SK-N-SH (cell line): ENCODE measurements at regions not wholly inside any gene's neighbourhood (a gene's known extent, or its start where the extent isn't known, plus 50 kb on each side); places are given as distances from the start of the nearest gene placed in this dataset.

Source experiments
- CTCF ChIA-PET: fragments of 300-600, 350-600 bp; formaldehyde crosslinking; extraction: SDS; loops from one replicate; lab custom pipeline; 2021; lab: Yijun Ruan, JAX
- POLR2A ChIA-PET: fragments of 350-600 bp; sonication (Branson Sonifier 250); formaldehyde crosslinking; extraction: SDS; loops from one replicate; lab custom pipeline; 2020; ENCODE audit warnings: antibody characterized with exemption, inconsistent platforms; lab: Yijun Ruan, JAX
- DNase-seq: peaks from one replicate; pipeline ENCODE4 v3.0.0; 2012
- H2AFZ ChIP-seq: fragments of 200-600 bp; sonication (generic); 2 replicates; pipeline ENCODE4 v1.8.1; 2016; ENCODE audit warnings: antibody characterized with exemption, mild to moderate bottlenecking, low read depth
- H3F3A ChIP-seq: fragments of 200-600 bp; sonication (generic); replicated peaks from 2 replicates; pipeline ENCODE3; 2016; ENCODE audit warnings: antibody characterized with exemption, mild to moderate bottlenecking; ENCODE audit not compliant: insufficient read depth
- H3K27ac ChIP-seq, 2 experiments: fragments of 200-500 bp in 1 of 2; fragments of 200-600 bp in 1 of 2; sonication (Bioruptor generic) in 1 of 2; sonication (generic), shearing (Covaris generic) in 1 of 2; 2 replicates each; pipeline versions ENCODE4 v1.5.1 to v1.6.1; 2014 to 2016; ENCODE audit warnings: low read depth in 2 of 2, inconsistent platforms in 1 of 2, low read length in 1 of 2, mild to moderate bottlenecking in 1 of 2, mixed read lengths in 1 of 2
- H3K27me3 ChIP-seq: fragments of 200-600 bp; sonication (generic), shearing (Covaris generic); 2 replicates; pipeline ENCODE4 v1.6.1; 2016; ENCODE audit warnings: mixed run types; ENCODE audit not compliant: insufficient read depth
- H3K36me3 ChIP-seq, 2 experiments: fragments of 200-500 bp in 1 of 2; fragments of 200-600 bp in 1 of 2; sonication (Bioruptor generic) in 1 of 2; sonication (generic) in 1 of 2; replicated peaks in 1 of 2; 2 replicates each; pipeline versions ENCODE3 to v1.5.1; 2014 to 2016; ENCODE audit warnings: low read length in 1 of 2, mild to moderate bottlenecking in 1 of 2; ENCODE audit not compliant: insufficient read depth in 2 of 2, control insufficient read depth in 1 of 2
- H3K4me1 ChIP-seq, 2 experiments: fragments of 200-500 bp in 1 of 2; fragments of 200-600 bp in 1 of 2; sonication (Bioruptor generic) in 1 of 2; sonication (generic), shearing (Covaris generic) in 1 of 2; 2 replicates each; pipeline versions ENCODE4 v1.5.1 to v1.6.1; 2014 to 2016; ENCODE audit warnings: low read depth in 1 of 2, low read length in 1 of 2, mixed run types in 1 of 2; ENCODE audit not compliant: insufficient read depth in 2 of 2, control insufficient read depth in 1 of 2
- H3K4me2 ChIP-seq: fragments of 200-600 bp; sonication (generic), shearing (Covaris generic); 2 replicates; pipeline ENCODE4 v1.6.1; 2017; ENCODE audit warnings: mixed run types
- H3K4me3 ChIP-seq, 2 experiments: fragments of 200-500 bp in 1 of 2; fragments of 200-600 bp in 1 of 2; sonication (Bioruptor generic) in 1 of 2; sonication (generic), shearing (Covaris generic) in 1 of 2; 2 replicates each; pipeline versions ENCODE4 v1.5.1 to v1.8.1; 2014 to 2016; ENCODE audit warnings: low read depth in 2 of 2, inconsistent platforms in 1 of 2, low read length in 1 of 2, mild to moderate bottlenecking in 1 of 2, mixed read lengths in 1 of 2, moderate library complexity in 1 of 2
- H3K79me2 ChIP-seq: fragments of 200-600 bp; sonication (generic); 2 replicates; pipeline ENCODE4 v1.8.1; 2017; ENCODE audit warnings: mild to moderate bottlenecking; ENCODE audit not compliant: insufficient read depth
- H3K9ac ChIP-seq: fragments of 200-600 bp; sonication (generic); 2 replicates; pipeline ENCODE4 v1.6.1; 2017; ENCODE audit warnings: mixed run types
- H3K9me2 ChIP-seq: fragments of 200-600 bp; sonication (generic); 2 replicates; pipeline ENCODE4 v1.6.1; 2017; ENCODE audit warnings: mixed run types
- H3K9me3 ChIP-seq: fragments of 200-600 bp; sonication (generic); 2 replicates; pipeline ENCODE4 v1.6.1; 2017; ENCODE audit warnings: mixed run types, mild to moderate bottlenecking, moderate library complexity
- H4K20me1 ChIP-seq: fragments of 200-600 bp; sonication (generic); 2 replicates; pipeline ENCODE4 v1.6.1; 2017; ENCODE audit warnings: mild to moderate bottlenecking, mixed run types; ENCODE audit not compliant: insufficient read depth
- CHD2 ChIP-seq: fragments of 150-350 bp; IDR thresholded peaks from 2 replicates; pipeline ENCODE4 v1.6.1; 2018; ENCODE audit warnings: low read length; ENCODE audit not compliant: partially characterized antibody
- ELF1 ChIP-seq: IDR thresholded peaks from 2 replicates; pipeline ENCODE4 v1.4.0; 2012
- EZH2phosphoT487 ChIP-seq: fragments of 200-600 bp; sonication (generic); IDR thresholded peaks from 2 replicates; pipeline ENCODE4 v1.6.1; 2017; ENCODE audit warnings: low read depth, mixed run types, mild to moderate bottlenecking, antibody characterized with exemption, moderate library complexity, borderline replicate concordance
- FOXJ3 ChIP-seq: sonication (generic); formaldehyde crosslinking; IDR thresholded peaks from 2 replicates; pipeline ENCODE4 v1.5.1; 2020; ENCODE audit warnings: mild to moderate bottlenecking, missing genetic modification reagents
- FOXM1 ChIP-seq: IDR thresholded peaks from 2 replicates; pipeline ENCODE4 v1.4.0; 2012; ENCODE audit warnings: low read depth, mild to moderate bottlenecking
- JUND ChIP-seq: IDR thresholded peaks from 2 replicates; pipeline ENCODE4 v1.4.0; 2012
- MEF2A ChIP-seq: IDR thresholded peaks from 2 replicates; pipeline ENCODE4 v1.4.0; 2012; ENCODE audit warnings: low read depth, borderline replicate concordance
- MXI1 ChIP-seq: IDR thresholded peaks from 2 replicates; pipeline ENCODE4 v1.6.1; 2012; ENCODE audit warnings: mild to moderate bottlenecking, low read depth, low read length, improper control_type of control experiment
- NFIC ChIP-seq: IDR thresholded peaks from 2 replicates; pipeline ENCODE4 v1.4.0; 2012; ENCODE audit warnings: borderline replicate concordance
- RAD21 ChIP-seq: IDR thresholded peaks from 2 replicates; pipeline ENCODE4 v1.6.1; 2012; ENCODE audit warnings: mild to moderate bottlenecking, low read length
- RCOR1 ChIP-seq: fragments of 150-350 bp; IDR thresholded peaks from 2 replicates; pipeline ENCODE4 v1.6.1; 2017; ENCODE audit warnings: antibody characterized with exemption, low read length
- RFX5 ChIP-seq: IDR thresholded peaks from 2 replicates; pipeline ENCODE4 v1.6.1; 2012; ENCODE audit warnings: mild to moderate bottlenecking, improper control_type of control experiment, low read length
- SIN3A ChIP-seq: IDR thresholded peaks from 2 replicates; pipeline ENCODE4 v1.6.1; 2012; ENCODE audit warnings: low read depth, mild to moderate bottlenecking, low read length, moderate library complexity, borderline replicate concordance
- TAF1 ChIP-seq: IDR thresholded peaks from 2 replicates; pipeline ENCODE4 v1.6.1; 2012; ENCODE audit warnings: low read depth, mild to moderate bottlenecking, low read length, moderate library complexity, borderline replicate concordance
- TEAD4 ChIP-seq: IDR thresholded peaks from 2 replicates; pipeline ENCODE4 v1.4.0; 2012; ENCODE audit warnings: mild to moderate bottlenecking, borderline replicate concordance; ENCODE audit not compliant: insufficient read depth
- WGBS: methylation state at CpG from one replicate; pipeline ENCODE4 v1.1.6; 2017; ENCODE audit warnings: low lambda C conversion rate; 5-methylcytosine and 5-hydroxymethylcytosine counted together
- TF ChIP-seq, protein P1 (sequence below): IDR thresholded peaks from 2 replicates; pipeline ENCODE4; 2012
- TF ChIP-seq, protein P2 (sequence below): IDR thresholded peaks from 2 replicates; pipeline ENCODE4 v1.4.0; 2012; ENCODE audit warnings: low read depth, borderline replicate concordance
- TF ChIP-seq, protein P3 (sequence below): IDR thresholded peaks from 2 replicates; pipeline ENCODE4 v1.4.0; 2012; ENCODE audit warnings: low read depth, borderline replicate concordance
- TF ChIP-seq, protein P4 (sequence below): IDR thresholded peaks from 2 replicates; pipeline ENCODE4 v1.4.0; 2012; ENCODE audit warnings: low read depth

DNA sequence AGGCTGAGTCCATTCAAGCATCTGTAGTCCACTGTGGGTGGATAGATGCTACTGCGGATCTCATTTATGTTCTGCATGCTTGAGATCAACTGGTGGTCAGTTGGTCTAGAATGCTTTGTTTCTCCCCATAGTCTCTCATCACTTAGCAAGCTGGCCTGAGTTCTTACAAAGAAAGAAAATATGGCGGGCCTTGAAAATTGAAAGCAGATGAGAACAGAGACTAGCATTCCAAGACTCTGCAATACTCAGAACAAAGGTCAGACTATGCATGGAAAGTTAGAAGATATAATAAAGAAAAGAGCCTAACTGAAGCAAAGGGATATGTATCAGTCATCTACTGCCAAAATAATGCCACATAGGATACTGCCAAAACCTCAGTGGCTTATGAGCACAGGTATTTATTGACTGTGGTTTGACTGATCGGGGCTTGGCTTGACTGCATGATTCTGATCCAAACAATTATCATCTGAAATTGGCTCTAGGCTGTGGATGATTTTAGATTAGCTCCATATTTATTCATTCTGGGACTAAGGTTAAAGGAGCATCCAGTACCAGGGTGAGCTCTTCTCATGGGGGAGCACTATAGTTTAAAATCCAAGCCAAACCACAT is 258.9 kb downstream of the TAF11L14 start:
- POLR2A ChIA-PET = no interaction called here
- Histone ChIP-seq H3K4me2 (no peak overlapping the region), H3F3A (no peaks in the 10 kb centered on the region), H3K9ac (no peak overlapping the region), H4K20me1 (no peaks in the 10 kb centered on the region), H3K4me1 (no peaks in the 10 kb centered on the region), H3K4me3 (no peak overlapping the region), H2AFZ (no peak overlapping the region), H3K27me3 (no peaks in the 10 kb centered on the region), H3K9me3 (no peaks in the 10 kb centered on the region), H3K79me2 (no peaks in the 10 kb centered on the region), H3K9me2 (no peaks in the 10 kb centered on the region), H3K36me3 (no peaks in the 10 kb centered on the region), H3K27ac (no peak overlapping the region)
- CTCF ChIA-PET = no interaction called here
- TF ChIP-seq, protein P1, sequence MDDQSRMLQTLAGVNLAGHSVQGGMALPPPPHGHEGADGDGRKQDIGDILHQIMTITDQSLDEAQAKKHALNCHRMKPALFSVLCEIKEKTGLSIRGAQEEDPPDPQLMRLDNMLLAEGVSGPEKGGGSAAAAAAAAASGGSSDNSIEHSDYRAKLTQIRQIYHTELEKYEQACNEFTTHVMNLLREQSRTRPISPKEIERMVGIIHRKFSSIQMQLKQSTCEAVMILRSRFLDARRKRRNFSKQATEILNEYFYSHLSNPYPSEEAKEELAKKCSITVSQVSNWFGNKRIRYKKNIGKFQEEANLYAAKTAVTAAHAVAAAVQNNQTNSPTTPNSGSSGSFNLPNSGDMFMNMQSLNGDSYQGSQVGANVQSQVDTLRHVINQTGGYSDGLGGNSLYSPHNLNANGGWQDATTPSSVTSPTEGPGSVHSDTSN = no peak
- TF ChIP-seq EZH2phosphoT487 (no peak), FOXJ3 (CRISPR knock-in tag) (no peak), TAF1 (no peak), NFIC (no peak), CHD2 (no peak), MEF2A (no peak), RCOR1 (no peak), RAD21 (no peak), JUND (no peak), TEAD4 (no peak), SIN3A (no peak), MXI1 (no peak), ELF1 (no peak), RFX5 (no peak), FOXM1 (no peak)
- TF ChIP-seq, protein P2, sequence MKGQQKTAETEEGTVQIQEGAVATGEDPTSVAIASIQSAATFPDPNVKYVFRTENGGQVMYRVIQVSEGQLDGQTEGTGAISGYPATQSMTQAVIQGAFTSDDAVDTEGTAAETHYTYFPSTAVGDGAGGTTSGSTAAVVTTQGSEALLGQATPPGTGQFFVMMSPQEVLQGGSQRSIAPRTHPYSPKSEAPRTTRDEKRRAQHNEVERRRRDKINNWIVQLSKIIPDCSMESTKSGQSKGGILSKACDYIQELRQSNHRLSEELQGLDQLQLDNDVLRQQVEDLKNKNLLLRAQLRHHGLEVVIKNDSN = no peak
- TF ChIP-seq, protein P3, sequence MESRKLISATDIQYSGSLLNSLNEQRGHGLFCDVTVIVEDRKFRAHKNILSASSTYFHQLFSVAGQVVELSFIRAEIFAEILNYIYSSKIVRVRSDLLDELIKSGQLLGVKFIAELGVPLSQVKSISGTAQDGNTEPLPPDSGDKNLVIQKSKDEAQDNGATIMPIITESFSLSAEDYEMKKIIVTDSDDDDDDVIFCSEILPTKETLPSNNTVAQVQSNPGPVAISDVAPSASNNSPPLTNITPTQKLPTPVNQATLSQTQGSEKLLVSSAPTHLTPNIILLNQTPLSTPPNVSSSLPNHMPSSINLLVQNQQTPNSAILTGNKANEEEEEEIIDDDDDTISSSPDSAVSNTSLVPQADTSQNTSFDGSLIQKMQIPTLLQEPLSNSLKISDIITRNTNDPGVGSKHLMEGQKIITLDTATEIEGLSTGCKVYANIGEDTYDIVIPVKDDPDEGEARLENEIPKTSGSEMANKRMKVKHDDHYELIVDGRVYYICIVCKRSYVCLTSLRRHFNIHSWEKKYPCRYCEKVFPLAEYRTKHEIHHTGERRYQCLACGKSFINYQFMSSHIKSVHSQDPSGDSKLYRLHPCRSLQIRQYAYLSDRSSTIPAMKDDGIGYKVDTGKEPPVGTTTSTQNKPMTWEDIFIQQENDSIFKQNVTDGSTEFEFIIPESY = no peak
- TF ChIP-seq, protein P4, sequence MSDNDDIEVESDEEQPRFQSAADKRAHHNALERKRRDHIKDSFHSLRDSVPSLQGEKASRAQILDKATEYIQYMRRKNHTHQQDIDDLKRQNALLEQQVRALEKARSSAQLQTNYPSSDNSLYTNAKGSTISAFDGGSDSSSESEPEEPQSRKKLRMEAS = no peak
- 44% methylated on average over 3 of the region's 3 CpGs for WGBS
- no peak for DNase-seq
